PFSK-1 (cell line): ENCODE measurements at regions not wholly inside any gene's neighbourhood (a gene's known extent, or its start where the extent isn't known, plus 50 kb on each side); places are given as distances from the start of the nearest gene placed in this dataset.

Experiments used
- FOXP2 ChIP-seq: optimal IDR thresholded peaks from 2 replicates; pipeline ENCODE3; 2011; ENCODE audit warnings: borderline replicate concordance, control low read depth, inconsistent platforms; ENCODE audit not compliant: insufficient read depth; ENCODE audit errors: extremely low read length, extremely low read depth
- POLR2AphosphoS5 ChIP-seq: IDR thresholded peaks from 2 replicates; pipeline ENCODE4 v1.6.1; 2012; ENCODE audit warnings: low read depth, mild to moderate bottlenecking, control low read depth, low read length, moderate library complexity
- SIN3A ChIP-seq: IDR thresholded peaks from 2 replicates; pipeline ENCODE4 v1.6.1; 2012; ENCODE audit warnings: mild to moderate bottlenecking, low read length, moderate library complexity, borderline replicate concordance; ENCODE audit not compliant: insufficient read depth
- TF ChIP-seq, protein P1 (sequence below), 2 experiments: IDR thresholded peaks; 2 replicates each; pipeline versions ENCODE4 v1.6.1 to v1.8.0; 2011 to 2012; ENCODE audit warnings: low read depth in 2 of 2, low read length in 2 of 2, control low read depth in 1 of 2, inconsistent platforms in 1 of 2, mild to moderate bottlenecking in 1 of 2, moderate library complexity in 1 of 2; ENCODE audit not compliant: insufficient read depth in 1 of 2

GRCh38 chr5:30921388-30921787, 272.1 kb upstream of the CDH6 start:
- TF ChIP-seq, protein P1, sequence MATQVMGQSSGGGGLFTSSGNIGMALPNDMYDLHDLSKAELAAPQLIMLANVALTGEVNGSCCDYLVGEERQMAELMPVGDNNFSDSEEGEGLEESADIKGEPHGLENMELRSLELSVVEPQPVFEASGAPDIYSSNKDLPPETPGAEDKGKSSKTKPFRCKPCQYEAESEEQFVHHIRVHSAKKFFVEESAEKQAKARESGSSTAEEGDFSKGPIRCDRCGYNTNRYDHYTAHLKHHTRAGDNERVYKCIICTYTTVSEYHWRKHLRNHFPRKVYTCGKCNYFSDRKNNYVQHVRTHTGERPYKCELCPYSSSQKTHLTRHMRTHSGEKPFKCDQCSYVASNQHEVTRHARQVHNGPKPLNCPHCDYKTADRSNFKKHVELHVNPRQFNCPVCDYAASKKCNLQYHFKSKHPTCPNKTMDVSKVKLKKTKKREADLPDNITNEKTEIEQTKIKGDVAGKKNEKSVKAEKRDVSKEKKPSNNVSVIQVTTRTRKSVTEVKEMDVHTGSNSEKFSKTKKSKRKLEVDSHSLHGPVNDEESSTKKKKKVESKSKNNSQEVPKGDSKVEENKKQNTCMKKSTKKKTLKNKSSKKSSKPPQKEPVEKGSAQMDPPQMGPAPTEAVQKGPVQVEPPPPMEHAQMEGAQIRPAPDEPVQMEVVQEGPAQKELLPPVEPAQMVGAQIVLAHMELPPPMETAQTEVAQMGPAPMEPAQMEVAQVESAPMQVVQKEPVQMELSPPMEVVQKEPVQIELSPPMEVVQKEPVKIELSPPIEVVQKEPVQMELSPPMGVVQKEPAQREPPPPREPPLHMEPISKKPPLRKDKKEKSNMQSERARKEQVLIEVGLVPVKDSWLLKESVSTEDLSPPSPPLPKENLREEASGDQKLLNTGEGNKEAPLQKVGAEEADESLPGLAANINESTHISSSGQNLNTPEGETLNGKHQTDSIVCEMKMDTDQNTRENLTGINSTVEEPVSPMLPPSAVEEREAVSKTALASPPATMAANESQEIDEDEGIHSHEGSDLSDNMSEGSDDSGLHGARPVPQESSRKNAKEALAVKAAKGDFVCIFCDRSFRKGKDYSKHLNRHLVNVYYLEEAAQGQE (IDR thresholded peaks at IDR 0.05; ENCODE audit: insufficient read depth in 1 of 2, low read depth in 2 of 2, low read length in 2 of 2), result no peak
- TF ChIP-seq SIN3A, result no peak
- TF ChIP-seq POLR2AphosphoS5, result no peak
- no peak for TF ChIP-seq FOXP2
